ENCODE measurements at regions not wholly inside any gene's neighbourhood (a gene's known extent, or its start where the extent isn't known, plus 50 kb on each side); places are given as distances from the start of the nearest gene placed in this dataset.

DNA sequence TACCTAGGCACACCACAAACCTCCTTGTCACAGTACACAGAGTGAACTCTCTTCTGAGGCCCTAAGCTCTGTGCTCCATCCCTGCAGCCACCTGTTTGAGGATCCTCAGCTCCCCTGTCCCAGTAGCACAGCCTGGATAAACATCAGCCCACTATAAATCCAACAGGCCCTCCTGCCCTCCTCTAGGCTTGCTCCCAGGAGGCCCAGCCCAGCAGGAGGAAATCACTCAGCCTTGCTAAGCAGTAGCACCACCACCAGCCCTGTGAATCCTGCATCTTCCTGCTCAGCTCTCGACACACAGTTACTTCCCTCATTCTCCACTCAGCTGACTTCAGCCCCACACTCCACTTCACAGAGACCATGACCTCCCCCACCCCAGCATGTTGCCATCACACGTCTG is 273.9 kb downstream of the BCOR start:
- TF ChIP-seq TEAD4 (IDR thresholded peaks at IDR 0.05), result no peak
- no peak for TF ChIP-seq RAD21 (IDR thresholded peaks at IDR 0.05; ENCODE audit: low read depth)
- no peak for TF ChIP-seq NFIC (IDR thresholded peaks at IDR 0.05)
- TF ChIP-seq TAF1 (IDR thresholded peaks at IDR 0.05; ENCODE audit: low read depth), result no peak
- TF ChIP-seq, protein P1, sequence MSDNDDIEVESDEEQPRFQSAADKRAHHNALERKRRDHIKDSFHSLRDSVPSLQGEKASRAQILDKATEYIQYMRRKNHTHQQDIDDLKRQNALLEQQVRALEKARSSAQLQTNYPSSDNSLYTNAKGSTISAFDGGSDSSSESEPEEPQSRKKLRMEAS (IDR thresholded peaks at IDR 0.05), result no peak
- no peak for TF ChIP-seq EGR1 (IDR thresholded peaks at IDR 0.05)
- TF ChIP-seq, protein P2, sequence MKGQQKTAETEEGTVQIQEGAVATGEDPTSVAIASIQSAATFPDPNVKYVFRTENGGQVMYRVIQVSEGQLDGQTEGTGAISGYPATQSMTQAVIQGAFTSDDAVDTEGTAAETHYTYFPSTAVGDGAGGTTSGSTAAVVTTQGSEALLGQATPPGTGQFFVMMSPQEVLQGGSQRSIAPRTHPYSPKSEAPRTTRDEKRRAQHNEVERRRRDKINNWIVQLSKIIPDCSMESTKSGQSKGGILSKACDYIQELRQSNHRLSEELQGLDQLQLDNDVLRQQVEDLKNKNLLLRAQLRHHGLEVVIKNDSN (IDR thresholded peaks at IDR 0.05), result no peak
- no peak for TF ChIP-seq TCF12 (IDR thresholded peaks at IDR 0.05; ENCODE audit: low read depth)
- TF ChIP-seq EP300 (IDR thresholded peaks at IDR 0.05; ENCODE audit: borderline replicate concordance), result no peak
- no peak for TF ChIP-seq CEBPB (IDR thresholded peaks at IDR 0.05)
- no peak for TF ChIP-seq ZBTB7A (IDR thresholded peaks at IDR 0.05; ENCODE audit: low read depth)
- no peak for TF ChIP-seq YY1 (IDR thresholded peaks at IDR 0.05; ENCODE audit: low read depth)
- no peak for TF ChIP-seq FOXM1 (IDR thresholded peaks at IDR 0.05; ENCODE audit: borderline replicate concordance, low read depth)
- TF ChIP-seq, protein P3, sequence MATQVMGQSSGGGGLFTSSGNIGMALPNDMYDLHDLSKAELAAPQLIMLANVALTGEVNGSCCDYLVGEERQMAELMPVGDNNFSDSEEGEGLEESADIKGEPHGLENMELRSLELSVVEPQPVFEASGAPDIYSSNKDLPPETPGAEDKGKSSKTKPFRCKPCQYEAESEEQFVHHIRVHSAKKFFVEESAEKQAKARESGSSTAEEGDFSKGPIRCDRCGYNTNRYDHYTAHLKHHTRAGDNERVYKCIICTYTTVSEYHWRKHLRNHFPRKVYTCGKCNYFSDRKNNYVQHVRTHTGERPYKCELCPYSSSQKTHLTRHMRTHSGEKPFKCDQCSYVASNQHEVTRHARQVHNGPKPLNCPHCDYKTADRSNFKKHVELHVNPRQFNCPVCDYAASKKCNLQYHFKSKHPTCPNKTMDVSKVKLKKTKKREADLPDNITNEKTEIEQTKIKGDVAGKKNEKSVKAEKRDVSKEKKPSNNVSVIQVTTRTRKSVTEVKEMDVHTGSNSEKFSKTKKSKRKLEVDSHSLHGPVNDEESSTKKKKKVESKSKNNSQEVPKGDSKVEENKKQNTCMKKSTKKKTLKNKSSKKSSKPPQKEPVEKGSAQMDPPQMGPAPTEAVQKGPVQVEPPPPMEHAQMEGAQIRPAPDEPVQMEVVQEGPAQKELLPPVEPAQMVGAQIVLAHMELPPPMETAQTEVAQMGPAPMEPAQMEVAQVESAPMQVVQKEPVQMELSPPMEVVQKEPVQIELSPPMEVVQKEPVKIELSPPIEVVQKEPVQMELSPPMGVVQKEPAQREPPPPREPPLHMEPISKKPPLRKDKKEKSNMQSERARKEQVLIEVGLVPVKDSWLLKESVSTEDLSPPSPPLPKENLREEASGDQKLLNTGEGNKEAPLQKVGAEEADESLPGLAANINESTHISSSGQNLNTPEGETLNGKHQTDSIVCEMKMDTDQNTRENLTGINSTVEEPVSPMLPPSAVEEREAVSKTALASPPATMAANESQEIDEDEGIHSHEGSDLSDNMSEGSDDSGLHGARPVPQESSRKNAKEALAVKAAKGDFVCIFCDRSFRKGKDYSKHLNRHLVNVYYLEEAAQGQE (IDR thresholded peaks at IDR 0.05; ENCODE audit: low read depth), result no peak
- TF ChIP-seq CREB1 (IDR thresholded peaks at IDR 0.05; ENCODE audit: low read depth), result no peak

DNA sequence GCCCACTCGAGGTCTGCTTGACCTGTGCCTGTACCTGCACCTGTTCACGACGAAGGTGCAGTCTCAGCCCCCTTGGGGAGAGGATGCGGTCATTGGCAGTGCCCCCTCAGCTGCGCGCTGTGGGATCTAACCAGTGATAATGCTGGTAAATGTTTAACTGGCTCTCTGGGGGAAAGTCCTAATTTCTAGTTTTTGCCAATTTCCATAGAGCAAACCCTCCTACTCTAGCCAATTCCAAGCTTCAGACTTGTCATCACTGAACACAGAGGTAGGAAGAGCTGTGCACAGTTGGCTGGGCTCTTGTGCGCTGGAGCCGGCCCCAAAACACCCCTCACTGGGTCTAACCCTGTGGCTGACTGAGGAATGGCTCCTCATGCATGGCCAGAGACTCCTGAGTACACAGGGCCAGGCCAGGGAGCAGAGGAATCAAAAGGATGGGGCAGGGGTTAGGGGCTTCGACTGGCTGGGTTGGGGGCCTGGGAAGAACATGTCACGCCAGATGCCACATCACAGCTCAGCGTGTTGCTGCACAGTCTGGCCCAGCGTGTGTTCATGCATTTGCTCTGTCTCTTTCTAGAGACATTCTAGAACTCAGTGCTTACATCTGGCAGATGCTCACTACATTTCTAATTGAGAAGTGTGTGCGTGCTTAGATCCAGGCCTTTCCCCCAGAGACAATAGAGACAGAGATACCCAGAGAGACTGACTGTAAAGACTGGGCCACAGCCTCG is 270.8 kb downstream of the BCOR start:
- no peak for TF ChIP-seq CREB1 (IDR thresholded peaks at IDR 0.05; ENCODE audit: low read depth)
- no peak for TF ChIP-seq TAF1 (IDR thresholded peaks at IDR 0.05; ENCODE audit: low read depth)
- no peak for TF ChIP-seq YY1 (IDR thresholded peaks at IDR 0.05; ENCODE audit: low read depth)
- no peak for TF ChIP-seq NFIC (IDR thresholded peaks at IDR 0.05)
- TF ChIP-seq FOXM1 (IDR thresholded peaks at IDR 0.05; ENCODE audit: borderline replicate concordance, low read depth), result no peak
- TF ChIP-seq EP300 (IDR thresholded peaks at IDR 0.05; ENCODE audit: borderline replicate concordance), result no peak
- no peak for TF ChIP-seq ZBTB7A (IDR thresholded peaks at IDR 0.05; ENCODE audit: low read depth)
- TF ChIP-seq RAD21 (IDR thresholded peaks at IDR 0.05; ENCODE audit: low read depth), result no peak
- TF ChIP-seq, protein P3 (IDR thresholded peaks at IDR 0.05; ENCODE audit: low read depth), result no peak
- no peak for TF ChIP-seq TCF12 (IDR thresholded peaks at IDR 0.05; ENCODE audit: low read depth)
- no peak for TF ChIP-seq CEBPB (IDR thresholded peaks at IDR 0.05)
- TF ChIP-seq, protein P2 (IDR thresholded peaks at IDR 0.05), result no peak
- no peak for TF ChIP-seq TEAD4 (IDR thresholded peaks at IDR 0.05)
- TF ChIP-seq, protein P1 (IDR thresholded peaks at IDR 0.05), result no peak
- TF ChIP-seq EGR1 (IDR thresholded peaks at IDR 0.05), result no peak

DNA sequence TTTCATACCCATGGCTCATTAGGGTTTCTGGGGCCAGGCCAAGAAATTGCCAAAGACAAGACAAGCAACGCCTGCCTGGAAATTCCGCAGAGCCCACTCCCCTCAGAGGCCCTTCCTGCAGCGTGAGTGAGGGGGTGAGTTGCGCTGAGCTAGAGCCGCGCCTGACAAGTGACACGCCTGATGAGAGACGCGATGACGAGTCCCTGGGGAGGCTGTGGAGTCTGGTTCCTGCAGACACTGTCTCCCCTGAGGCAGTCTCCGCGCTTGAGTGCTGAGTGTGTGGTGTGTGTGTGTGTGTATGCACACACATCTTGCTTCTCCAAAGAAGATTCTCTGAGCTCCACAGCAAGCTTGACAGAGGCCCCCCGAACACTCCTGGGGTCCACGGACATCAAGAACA is 269.8 kb downstream of the BCOR start:
- TF ChIP-seq CREB1 (IDR thresholded peaks at IDR 0.05; ENCODE audit: low read depth), result no peak
- no peak for TF ChIP-seq TAF1 (IDR thresholded peaks at IDR 0.05; ENCODE audit: low read depth)
- TF ChIP-seq, protein P3 (IDR thresholded peaks at IDR 0.05; ENCODE audit: low read depth), result no peak
- no peak for TF ChIP-seq NFIC (IDR thresholded peaks at IDR 0.05)
- no peak for TF ChIP-seq RAD21 (IDR thresholded peaks at IDR 0.05; ENCODE audit: low read depth)

DNA sequence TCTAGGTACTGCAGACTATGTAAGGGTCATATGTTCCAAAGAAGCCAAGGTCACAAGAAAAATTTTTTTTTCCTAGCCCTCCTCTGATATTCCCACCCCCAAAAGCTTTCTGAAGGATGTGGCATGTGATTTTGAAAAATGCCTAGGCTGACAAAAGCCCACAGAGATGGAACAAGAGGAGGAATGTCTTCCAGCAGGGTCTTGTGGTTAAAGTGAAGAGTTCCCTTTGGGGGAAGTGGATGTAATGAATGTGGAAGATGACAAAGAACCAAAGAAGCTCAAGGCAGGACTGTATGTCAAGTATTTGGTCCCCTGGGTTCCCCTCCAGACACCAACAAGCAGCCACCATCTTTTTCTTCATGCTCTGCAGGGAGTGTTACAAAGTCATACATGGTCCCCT is 268.8 kb downstream of the BCOR start:
- TF ChIP-seq NFIC (IDR thresholded peaks at IDR 0.05) (no peak), TAF1 (IDR thresholded peaks at IDR 0.05; ENCODE audit: low read depth) (no peak)

Measured in Ishikawa (cell line).